ENCODE measurements at regions not wholly inside any gene's neighbourhood (a gene's known extent, or its start where the extent isn't known, plus 50 kb on each side); places are given as distances from the start of the nearest gene placed in this dataset.

DNA sequence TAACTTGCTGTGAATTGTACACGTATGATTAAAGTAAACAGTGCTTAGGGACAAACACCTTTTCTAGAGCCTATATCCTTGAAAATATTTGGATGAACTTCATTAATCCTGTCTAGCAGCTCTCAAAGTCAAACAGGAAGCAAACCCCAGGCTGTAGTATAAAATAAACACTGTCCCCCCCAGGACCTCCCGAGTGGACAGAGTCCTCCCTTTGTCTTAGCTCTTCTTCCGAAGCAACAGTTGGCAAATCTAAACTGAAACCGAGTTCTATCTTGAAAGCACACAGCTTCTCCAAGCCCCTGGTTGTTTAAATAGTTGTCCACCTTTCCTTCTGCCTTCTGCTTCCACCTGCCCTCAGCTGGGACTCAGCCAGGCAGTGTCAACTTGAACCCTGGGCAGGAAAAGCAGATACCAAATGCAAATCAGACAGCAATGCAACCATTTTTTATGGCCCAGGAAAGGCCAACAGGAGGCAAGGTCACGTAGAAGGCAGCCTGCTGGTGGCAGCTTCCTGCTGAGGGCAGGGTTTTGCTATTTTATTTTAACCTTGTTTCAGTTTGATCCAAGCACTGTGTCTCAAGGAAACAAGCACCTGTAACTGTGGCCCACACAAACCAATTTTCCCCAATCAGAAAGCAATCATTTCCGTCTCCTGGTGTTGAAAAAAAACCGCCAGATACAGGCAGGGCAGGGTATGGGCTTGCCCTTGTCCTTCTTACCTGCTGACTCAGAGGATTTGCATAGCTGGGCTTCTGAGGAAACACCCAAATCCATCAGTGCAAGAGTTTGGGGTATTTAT lies 110.3 kb upstream of the KIT start:
- TF ChIP-seq, protein P1, sequence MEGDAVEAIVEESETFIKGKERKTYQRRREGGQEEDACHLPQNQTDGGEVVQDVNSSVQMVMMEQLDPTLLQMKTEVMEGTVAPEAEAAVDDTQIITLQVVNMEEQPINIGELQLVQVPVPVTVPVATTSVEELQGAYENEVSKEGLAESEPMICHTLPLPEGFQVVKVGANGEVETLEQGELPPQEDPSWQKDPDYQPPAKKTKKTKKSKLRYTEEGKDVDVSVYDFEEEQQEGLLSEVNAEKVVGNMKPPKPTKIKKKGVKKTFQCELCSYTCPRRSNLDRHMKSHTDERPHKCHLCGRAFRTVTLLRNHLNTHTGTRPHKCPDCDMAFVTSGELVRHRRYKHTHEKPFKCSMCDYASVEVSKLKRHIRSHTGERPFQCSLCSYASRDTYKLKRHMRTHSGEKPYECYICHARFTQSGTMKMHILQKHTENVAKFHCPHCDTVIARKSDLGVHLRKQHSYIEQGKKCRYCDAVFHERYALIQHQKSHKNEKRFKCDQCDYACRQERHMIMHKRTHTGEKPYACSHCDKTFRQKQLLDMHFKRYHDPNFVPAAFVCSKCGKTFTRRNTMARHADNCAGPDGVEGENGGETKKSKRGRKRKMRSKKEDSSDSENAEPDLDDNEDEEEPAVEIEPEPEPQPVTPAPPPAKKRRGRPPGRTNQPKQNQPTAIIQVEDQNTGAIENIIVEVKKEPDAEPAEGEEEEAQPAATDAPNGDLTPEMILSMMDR (IDR thresholded peaks at IDR 0.05) = no peak
- TF ChIP-seq POLR2A (IDR thresholded peaks at IDR 0.05) (no peak), POLR2AphosphoS5 (IDR thresholded peaks at IDR 0.05; ENCODE audit: insufficient read depth in 1 of 2, low read depth in 1 of 2) (no peak)
